ENCODE measurements at regions not wholly inside any gene's neighbourhood (a gene's known extent, or its start where the extent isn't known, plus 50 kb on each side); places are given as distances from the start of the nearest gene placed in this dataset.

- Mint-ChIP-seq H3K4me3 (ENCODE audit: low read depth) (no peak overlapping the region), H3K27ac (peak overlapping the region; percentile 5), H3K9me3 (ENCODE audit: low read depth) (peaks cover 3% of the 10 kb centered on the region), H3K36me3 (ENCODE audit: insufficient read depth) (no peaks in the 10 kb centered on the region), H3K4me1 (ENCODE audit: low read depth) (no peaks in the 10 kb centered on the region), H3K27me3 (no peaks in the 10 kb centered on the region)
- no peak for TF ChIP-seq CTCF (IDR thresholded peaks at IDR 0.05; ENCODE audit: unreplicated experiment)
- no peak for DNase-seq (ENCODE audit: low spot score, unreplicated experiment)
Measured at GRCh38 chr3:145333931-145334330, 827.1 kb downstream of the PLOD2 start.

GRCh38 chr3:145355206-145355605, 805.8 kb downstream of the PLOD2 start:
- H3K9me3 Mint-ChIP-seq (ENCODE audit: low read depth) = peaks cover 43% of the 10 kb centered on the region

GRCh38 chr3:145357453-145357852, 803.5 kb downstream of the PLOD2 start:
- no peak for DNase-seq (ENCODE audit: low spot score, unreplicated experiment)
- H3K27me3 Mint-ChIP-seq = no peaks in the 10 kb centered on the region
- no peaks in the 10 kb centered on the region for H3K4me1 Mint-ChIP-seq (ENCODE audit: low read depth)
- peaks cover 43% of the 10 kb centered on the region for H3K9me3 Mint-ChIP-seq (ENCODE audit: low read depth)
- H3K36me3 Mint-ChIP-seq (ENCODE audit: insufficient read depth) = no peaks in the 10 kb centered on the region
- H3K4me3 Mint-ChIP-seq (ENCODE audit: low read depth) = no peak overlapping the region
- no peak overlapping the region for H3K27ac Mint-ChIP-seq
- TF ChIP-seq CTCF (IDR thresholded peaks at IDR 0.05; ENCODE audit: unreplicated experiment) = no peak

More at GRCh38 chr3:145355206-145355605, 805.8 kb downstream of the PLOD2 start:
- Mint-ChIP-seq H3K4me1 (ENCODE audit: low read depth) (no peaks in the 10 kb centered on the region), H3K27ac (no peak overlapping the region), H3K36me3 (ENCODE audit: insufficient read depth) (no peaks in the 10 kb centered on the region), H3K4me3 (ENCODE audit: low read depth) (no peak overlapping the region), H3K27me3 (no peaks in the 10 kb centered on the region)
- no peak for DNase-seq (ENCODE audit: low spot score, unreplicated experiment)
- no peak for TF ChIP-seq CTCF (IDR thresholded peaks at IDR 0.05; ENCODE audit: unreplicated experiment)

GRCh38 chr3:145359040-145359439, 801.9 kb downstream of the PLOD2 start:
- no peak overlapping the region for H3K27ac Mint-ChIP-seq
- no peak for DNase-seq (ENCODE audit: low spot score, unreplicated experiment)
- no peaks in the 10 kb centered on the region for H3K36me3 Mint-ChIP-seq (ENCODE audit: insufficient read depth)
- H3K27me3 Mint-ChIP-seq = no peaks in the 10 kb centered on the region
- TF ChIP-seq CTCF (IDR thresholded peaks at IDR 0.05; ENCODE audit: unreplicated experiment) = no peak
- H3K9me3 Mint-ChIP-seq (ENCODE audit: low read depth) = peaks cover 35% of the 10 kb centered on the region
- no peak overlapping the region for H3K4me3 Mint-ChIP-seq (ENCODE audit: low read depth)
- H3K4me1 Mint-ChIP-seq (ENCODE audit: low read depth) = no peaks in the 10 kb centered on the region

GRCh38 chr3:145368748-145369147, 792.2 kb downstream of the PLOD2 start:
- Mint-ChIP-seq H3K4me3 (ENCODE audit: low read depth) (no peak overlapping the region), H3K4me1 (ENCODE audit: low read depth) (peaks cover 2% of the 10 kb centered on the region), H3K27ac (no peak overlapping the region), H3K36me3 (ENCODE audit: insufficient read depth) (no peaks in the 10 kb centered on the region), H3K9me3 (ENCODE audit: low read depth) (peaks cover 2% of the 10 kb centered on the region), H3K27me3 (no peaks in the 10 kb centered on the region)
- no peak for DNase-seq (ENCODE audit: low spot score, unreplicated experiment)
- no peak for TF ChIP-seq CTCF (IDR thresholded peaks at IDR 0.05; ENCODE audit: unreplicated experiment)

Data from progenitor cell of endocrine pancreas (in vitro differentiated cells).